Thyroid gland (tissue), 4 donors: ENCODE measurements at regions not wholly inside any gene's neighbourhood (a gene's known extent, or its start where the extent isn't known, plus 50 kb on each side); places are given as distances from the start of the nearest gene placed in this dataset.

Source experiments
- DNase-seq, 2 donors: peaks; one replicate each; pipeline ENCODE4 v3.0.0-alpha.2; 2019
- H3K27ac ChIP-seq, 3 donors: fragments of 200-600 bp; sonication (generic); 1 replicate in 2 of 3; 2 replicates in 1 of 3; pipeline ENCODE4 v1.5.1; 2016 to 2019; ENCODE audit warnings: mild to moderate bottlenecking in 1 of 3, moderate library complexity in 1 of 3
- H3K27me3 ChIP-seq: fragments of 200-600 bp; sonication (generic); one replicate; pipeline ENCODE4 v1.5.1; 2019
- H3K36me3 ChIP-seq, 2 donors: fragments of 200-600 bp; sonication (generic); one replicate each; pipeline ENCODE4 v1.5.1; 2016 to 2019
- H3K4me1 ChIP-seq, 2 donors: fragments of 200-600 bp; sonication (generic); one replicate each; pipeline ENCODE4 v1.5.1; 2017 to 2019
- H3K4me3 ChIP-seq, 3 donors: fragments of 200-600 bp; sonication (generic); replicated peaks in 1 of 3; 1 replicate in 2 of 3; 2 replicates in 1 of 3; pipeline ENCODE4 v1.5.1; 2016; ENCODE audit warnings: mild to moderate bottlenecking in 1 of 3
- H3K9me3 ChIP-seq: fragments of 200-600 bp; sonication (generic); one replicate; pipeline ENCODE4 v1.5.1; 2017
- POLR2A ChIP-seq, 2 donors: fragments of 450-650 bp; IDR thresholded peaks; one replicate each; pipeline ENCODE4 v1.6.1; 2017; ENCODE audit warnings: antibody characterized with exemption in 2 of 2, mild to moderate bottlenecking in 2 of 2, moderate library complexity in 1 of 2
- WGBS, 2 donors: methylation state at CpG; one replicate each; pipeline ENCODE4 v1.1.5; 2017; 5-methylcytosine and 5-hydroxymethylcytosine counted together
- intact Hi-C: fragments of 100-400 bp; cut with DNase I; formaldehyde crosslinking; loops from one replicate; pipeline ENCODE4 v1.15.1; 2023
- TF ChIP-seq, protein P1 (sequence below), 6 experiments: fragments of 200-600 bp in 3 of 6; fragments of 450-650 bp in 3 of 6; sonication (generic) in 3 of 6; IDR thresholded peaks; one replicate each; pipeline ENCODE4 v1.5.1; 2016 to 2019; ENCODE audit warnings: antibody characterized with exemption in 6 of 6, mild to moderate bottlenecking in 2 of 6, inconsistent platforms in 1 of 6, moderate library complexity in 1 of 6

DNA sequence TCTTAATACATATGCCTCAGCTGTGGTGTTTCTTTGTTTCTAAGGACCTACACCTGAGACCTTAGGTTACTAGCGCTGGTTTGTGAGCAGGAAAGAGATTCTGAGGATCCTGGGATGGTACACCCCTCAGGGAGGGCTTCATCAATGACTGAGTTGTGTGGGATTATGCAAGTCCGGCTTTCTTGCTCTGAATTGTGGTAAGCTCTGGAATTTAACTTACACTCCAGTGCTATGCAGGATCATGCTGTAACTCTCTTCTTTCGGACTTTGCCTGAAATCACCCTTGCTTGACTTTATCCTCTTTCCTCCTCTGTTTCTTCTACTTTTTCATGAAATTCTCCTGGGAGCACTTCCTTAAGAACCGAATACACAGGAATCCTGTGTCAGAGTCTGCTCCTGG lies 431.5 kb upstream of the BOD1L1 start:
- TF ChIP-seq, protein P1, sequence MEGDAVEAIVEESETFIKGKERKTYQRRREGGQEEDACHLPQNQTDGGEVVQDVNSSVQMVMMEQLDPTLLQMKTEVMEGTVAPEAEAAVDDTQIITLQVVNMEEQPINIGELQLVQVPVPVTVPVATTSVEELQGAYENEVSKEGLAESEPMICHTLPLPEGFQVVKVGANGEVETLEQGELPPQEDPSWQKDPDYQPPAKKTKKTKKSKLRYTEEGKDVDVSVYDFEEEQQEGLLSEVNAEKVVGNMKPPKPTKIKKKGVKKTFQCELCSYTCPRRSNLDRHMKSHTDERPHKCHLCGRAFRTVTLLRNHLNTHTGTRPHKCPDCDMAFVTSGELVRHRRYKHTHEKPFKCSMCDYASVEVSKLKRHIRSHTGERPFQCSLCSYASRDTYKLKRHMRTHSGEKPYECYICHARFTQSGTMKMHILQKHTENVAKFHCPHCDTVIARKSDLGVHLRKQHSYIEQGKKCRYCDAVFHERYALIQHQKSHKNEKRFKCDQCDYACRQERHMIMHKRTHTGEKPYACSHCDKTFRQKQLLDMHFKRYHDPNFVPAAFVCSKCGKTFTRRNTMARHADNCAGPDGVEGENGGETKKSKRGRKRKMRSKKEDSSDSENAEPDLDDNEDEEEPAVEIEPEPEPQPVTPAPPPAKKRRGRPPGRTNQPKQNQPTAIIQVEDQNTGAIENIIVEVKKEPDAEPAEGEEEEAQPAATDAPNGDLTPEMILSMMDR (IDR thresholded peaks at IDR 0.05) = no peak
- TF ChIP-seq POLR2A (IDR thresholded peaks at IDR 0.05) = no peak
- Histone ChIP-seq H3K4me3 (no peak overlapping the region), H3K27me3 (no peaks in the 10 kb centered on the region), H3K9me3 (no peaks in the 10 kb centered on the region), H3K36me3 (no peaks in the 10 kb centered on the region), H3K4me1 (no peaks in the 10 kb centered on the region), H3K27ac (no peak overlapping the region)
- 59 to 72% methylated on average over 4 of the region's 4 CpGs for WGBS, 2 donors
- DNase-seq = no peak
- intact Hi-C loops = no loop called here

DNA sequence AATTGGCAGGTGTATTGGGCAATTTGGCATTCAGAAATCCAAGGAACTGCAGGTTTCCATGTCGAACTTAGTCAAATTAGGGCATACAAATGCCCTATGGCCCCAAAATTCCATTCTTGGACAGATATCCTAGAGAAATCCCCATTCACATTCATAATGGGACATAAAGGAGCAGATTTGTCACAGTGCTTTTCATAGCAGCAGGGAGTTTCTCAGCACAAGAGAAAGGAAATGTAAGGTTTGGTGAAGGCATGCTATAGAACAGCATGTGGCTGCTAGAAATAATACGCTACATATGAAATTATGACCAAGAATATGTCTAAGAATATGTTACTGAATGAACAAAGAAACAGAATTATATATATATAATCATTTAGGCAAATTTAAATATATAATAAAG lies 437.5 kb upstream of the BOD1L1 start:
- Histone ChIP-seq H3K36me3 (no peaks in the 10 kb centered on the region), H3K4me1 (no peaks in the 10 kb centered on the region), H3K9me3 (no peaks in the 10 kb centered on the region), H3K27ac (no peak overlapping the region), H3K27me3 (no peaks in the 10 kb centered on the region), H3K4me3 (no peak overlapping the region)
- no peak for TF ChIP-seq POLR2A (IDR thresholded peaks at IDR 0.05)
- TF ChIP-seq, protein P1 (IDR thresholded peaks at IDR 0.05) = no peak
- intact Hi-C loops = no loop called here
- no peak for DNase-seq
- WGBS, 2 donors = 76 to 77% methylated on average over 2 of the region's 2 CpGs

DNA sequence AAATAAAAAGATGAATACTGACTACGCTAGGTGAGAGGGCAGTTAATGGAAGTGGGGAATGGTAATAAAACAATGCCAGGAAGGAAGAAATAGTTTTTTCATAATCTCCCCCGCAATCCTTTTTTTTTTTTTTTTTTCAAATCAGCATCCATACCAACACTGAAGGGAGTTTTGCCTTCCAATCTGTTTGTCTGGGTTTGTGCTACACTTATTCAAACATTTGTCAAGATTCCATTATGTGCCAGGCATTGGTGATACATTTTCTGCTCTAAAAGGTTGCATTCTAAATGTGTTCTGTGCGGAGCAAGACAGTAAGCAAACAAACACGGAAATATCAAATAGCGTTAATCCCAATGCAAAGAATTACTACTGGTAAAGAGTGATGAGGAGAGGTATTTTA lies 437.9 kb upstream of the BOD1L1 start:
- no peaks in the 10 kb centered on the region for H3K9me3 ChIP-seq
- no peak for TF ChIP-seq POLR2A (IDR thresholded peaks at IDR 0.05)
- TF ChIP-seq, protein P1 (IDR thresholded peaks at IDR 0.05) = no peak
- WGBS, 2 donors = 83 to 86% methylated on average over 5 of the region's 5 CpGs

DNA sequence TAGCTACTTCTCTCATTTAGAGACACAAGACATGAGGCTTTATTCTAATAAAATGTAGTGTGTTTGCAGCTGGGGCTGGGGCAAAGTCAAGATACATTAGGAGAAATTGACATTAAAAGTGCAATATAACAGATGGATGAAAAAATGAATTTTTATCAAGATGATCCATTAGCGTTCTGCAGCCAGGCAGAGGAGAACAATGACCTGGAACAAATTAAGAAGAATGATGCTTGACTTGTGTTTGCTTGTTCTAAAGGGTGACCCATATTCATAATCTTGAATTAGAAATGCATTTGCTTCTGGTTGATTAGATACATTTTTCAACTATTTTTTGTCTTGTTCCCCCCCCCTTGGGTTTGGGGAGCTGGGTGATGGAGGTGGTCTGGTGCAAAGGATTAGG lies 439.5 kb upstream of the BOD1L1 start:
- H3K4me1 ChIP-seq = no peaks in the 10 kb centered on the region
- 72 to 74% methylated on average over 1 of the region's 1 CpG for WGBS, 2 donors
- H3K36me3 ChIP-seq = no peaks in the 10 kb centered on the region
- no peak overlapping the region for H3K4me3 ChIP-seq
- DNase-seq = no peak
- H3K9me3 ChIP-seq = no peaks in the 10 kb centered on the region
- intact Hi-C loops = no loop called here
- H3K27me3 ChIP-seq = no peaks in the 10 kb centered on the region
- TF ChIP-seq POLR2A (IDR thresholded peaks at IDR 0.05) = no peak
- TF ChIP-seq, protein P1 (IDR thresholded peaks at IDR 0.05) = no peak
- no peak overlapping the region for H3K27ac ChIP-seq

More for the DNA sequence above, 437.9 kb upstream of the BOD1L1 start:
- no peaks in the 10 kb centered on the region for H3K4me1 ChIP-seq
- no peaks in the 10 kb centered on the region for H3K36me3 ChIP-seq
- no peak overlapping the region for H3K4me3 ChIP-seq
- DNase-seq = no peak
- no peak overlapping the region for H3K27ac ChIP-seq
- H3K27me3 ChIP-seq = no peaks in the 10 kb centered on the region
- intact Hi-C loops = no loop called here

DNA sequence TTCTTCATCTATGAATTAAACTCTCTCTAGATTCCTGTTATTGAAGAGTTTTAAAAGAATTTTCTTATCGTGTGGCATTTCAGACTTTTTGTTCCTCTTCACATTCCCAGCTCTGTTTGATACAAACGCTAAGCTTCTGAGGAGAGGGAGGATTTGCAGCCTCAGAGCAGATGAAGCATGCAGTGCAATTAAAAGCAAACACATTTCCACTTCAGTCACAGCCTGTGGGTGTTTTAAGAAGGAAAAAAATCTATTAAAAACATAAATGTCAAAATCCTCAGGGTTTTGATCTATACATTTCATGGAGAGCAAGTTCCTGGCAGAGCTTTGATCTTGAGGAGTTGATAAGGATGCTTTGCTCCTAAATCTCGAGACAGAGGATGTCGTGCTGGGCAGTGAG lies 442.4 kb upstream of the BOD1L1 start:
- H3K4me3 ChIP-seq = no peak overlapping the region
- no peak for DNase-seq
- no peak for TF ChIP-seq POLR2A (IDR thresholded peaks at IDR 0.05)
- TF ChIP-seq, protein P1 (IDR thresholded peaks at IDR 0.05) = no peak
- no peaks in the 10 kb centered on the region for H3K4me1 ChIP-seq
- no peaks in the 10 kb centered on the region for H3K36me3 ChIP-seq
- WGBS, 2 donors = 37 to 47% methylated on average over 4 of the region's 4 CpGs
- H3K9me3 ChIP-seq = no peaks in the 10 kb centered on the region
- intact Hi-C loops = no loop called here
- H3K27me3 ChIP-seq = no peaks in the 10 kb centered on the region
- H3K27ac ChIP-seq = no peak overlapping the region
